GM19025 (cell line): ENCODE measurements at regions not wholly inside any gene's neighbourhood (a gene's known extent, or its start where the extent isn't known, plus 50 kb on each side); places are given as distances from the start of the nearest gene placed in this dataset.

Source experiments
- ATAC-seq: cut with Tn5 transposase; IDR thresholded peaks from one replicate; pipeline ENCODE4 v1.9.1; 2021; ENCODE audit warnings: mild to moderate bottlenecking, low read depth, moderate library complexity; ENCODE audit not compliant: unreplicated experiment

GRCh38 chr21:16590641-16591292, 861.0 kb downstream of the USP25 start:
- no peak for ATAC-seq

- ATAC-seq = no peak
Measured at GRCh38 chr21:16592381-16592780, 862.6 kb downstream of the USP25 start.

- ATAC-seq = no peak
Measured at GRCh38 chr21:16594191-16594590, 864.4 kb downstream of the USP25 start.

- no peak for ATAC-seq
Measured at GRCh38 chr21:16596369-16596768, 866.6 kb downstream of the USP25 start.

- no peak for ATAC-seq
Measured at GRCh38 chr21:16597753-16598152, 868.0 kb downstream of the USP25 start.

GRCh38 chr21:16605597-16605996, 875.8 kb downstream of the USP25 start:
- no peak for ATAC-seq

GRCh38 chr21:16606271-16606670, 876.5 kb downstream of the USP25 start:
- ATAC-seq = no peak

GRCh38 chr21:16608209-16608830, 878.5 kb downstream of the USP25 start:
- ATAC-seq = no peak

GRCh38 chr21:16619281-16619680, 889.5 kb downstream of the USP25 start:
- no peak for ATAC-seq

GRCh38 chr21:16620786-16621320, 891.1 kb downstream of the USP25 start:
- no peak for ATAC-seq

- ATAC-seq = no peak
Measured at GRCh38 chr21:16624479-16625118, 888.2 kb upstream of the CXADR start.

GRCh38 chr21:16625491-16625890, 887.4 kb upstream of the CXADR start:
- no peak for ATAC-seq

GRCh38 chr21:16633831-16634459, 878.9 kb upstream of the CXADR start:
- no peak for ATAC-seq

GRCh38 chr21:16634515-16634914, 878.3 kb upstream of the CXADR start:
- ATAC-seq = no peak

- ATAC-seq = no peak
Measured at GRCh38 chr21:16640297-16641027, 872.4 kb upstream of the CXADR start.

GRCh38 chr21:16642353-16642752, 870.5 kb upstream of the CXADR start:
- ATAC-seq = no peak

GRCh38 chr21:16644685-16645084, 868.2 kb upstream of the CXADR start:
- ATAC-seq = no peak

GRCh38 chr21:16650714-16651366, 862.0 kb upstream of the CXADR start:
- ATAC-seq = no peak

- no peak for ATAC-seq
Measured at GRCh38 chr21:16651956-16652355, 860.9 kb upstream of the CXADR start.

- no peak for ATAC-seq
Measured at GRCh38 chr21:16663436-16663835, 849.4 kb upstream of the CXADR start.
